GM12878 (cell line): ENCODE measurements at regions not wholly inside any gene's neighbourhood (a gene's known extent, or its start where the extent isn't known, plus 50 kb on each side); places are given as distances from the start of the nearest gene placed in this dataset.

Source experiments
- EZH2 ChIP-seq: IDR thresholded peaks from 2 replicates; pipeline ENCODE4 v1.6.1; 2012; ENCODE audit warnings: low read depth, mild to moderate bottlenecking, control low read depth, inconsistent platforms, low read length, borderline replicate concordance; ENCODE audit not compliant: control insufficient read depth
- IKZF1 ChIP-seq: fragments of 450-650 bp; conservative IDR thresholded peaks from 2 replicates; pipeline ENCODE4 v1.6.1; 2017; ENCODE audit warnings: antibody characterized with exemption, mild to moderate bottlenecking
- KLF5 ChIP-seq: fragments of 450-650 bp; IDR thresholded peaks from 2 replicates; pipeline ENCODE4 v1.6.1; 2014; ENCODE audit warnings: mild to moderate bottlenecking; ENCODE audit not compliant: partially characterized antibody
- POLR2A ChIP-seq: IDR thresholded peaks from 2 replicates; pipeline ENCODE4 v1.6.1; 2011; ENCODE audit warnings: low read depth, mild to moderate bottlenecking, low read length
- POLR2AphosphoS5 ChIP-seq: IDR thresholded peaks from 2 replicates; pipeline ENCODE4 v1.6.1; 2011; ENCODE audit warnings: mild to moderate bottlenecking, low read length, inconsistent platforms
- RUNX3 ChIP-seq: IDR thresholded peaks from 2 replicates; pipeline ENCODE4 v1.6.1; 2012; ENCODE audit warnings: low read length, inconsistent platforms
- YBX1 ChIP-seq: fragments of 450-650 bp; IDR thresholded peaks from 2 replicates; pipeline ENCODE4 v1.6.1; 2016; ENCODE audit warnings: antibody characterized with exemption
- TF ChIP-seq, protein P1 (sequence below), 3 experiments: IDR thresholded peaks in 2 of 3; conservative IDR thresholded peaks in 1 of 3; 2 replicates each; pipeline ENCODE4 v1.5.1; 2011; ENCODE audit warnings: low read depth in 3 of 3, low read length in 3 of 3, mild to moderate bottlenecking in 3 of 3, control low read depth in 2 of 3, moderate library complexity in 2 of 3, inconsistent platforms in 1 of 3, mixed read lengths in 1 of 3; ENCODE audit not compliant: control insufficient read depth in 2 of 3, insufficient read depth in 1 of 3; ENCODE audit errors: extremely low read depth in 1 of 3
- TF ChIP-seq, protein P2 (sequence below): fragments of 450-650 bp; IDR thresholded peaks from 2 replicates; pipeline ENCODE4 v1.6.1; 2017; ENCODE audit warnings: mild to moderate bottlenecking, moderate library complexity

DNA sequence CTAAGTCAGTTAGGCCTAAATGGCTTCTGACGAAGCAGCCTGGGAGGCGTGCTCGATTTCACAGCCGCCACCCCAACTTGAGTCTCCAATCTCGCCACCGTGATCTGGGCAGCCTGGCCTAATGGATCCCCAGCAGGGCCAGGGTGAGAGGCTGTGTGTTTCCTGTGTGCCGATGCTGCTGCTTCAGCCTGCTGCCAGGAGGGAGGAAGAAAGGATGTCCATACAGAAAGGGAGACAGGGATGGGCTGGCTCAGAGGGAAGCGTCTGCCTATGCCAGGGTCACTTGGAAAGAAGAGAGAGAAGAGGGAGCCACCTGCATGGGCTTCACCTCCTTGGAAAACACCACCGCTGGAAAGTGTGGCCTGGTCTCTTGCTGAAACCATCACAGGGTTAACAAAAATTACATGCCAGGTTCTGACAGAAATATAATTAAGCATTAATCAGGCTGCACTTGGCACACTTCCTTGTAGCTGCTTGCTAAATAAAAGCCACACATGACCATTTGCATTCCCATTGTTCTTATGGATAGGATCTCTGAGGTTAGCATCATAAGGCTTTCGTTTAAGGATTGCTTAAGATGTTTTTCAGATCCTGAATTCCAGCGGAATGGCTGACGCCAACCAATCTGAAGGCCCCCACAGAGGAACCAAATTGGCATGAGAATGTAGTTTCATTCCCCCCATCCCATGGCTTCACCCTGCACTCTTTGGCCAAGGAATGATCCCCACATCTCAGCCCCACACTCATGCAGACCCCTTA, 108.8 kb upstream of the SLC1A4 start:
- TF ChIP-seq IKZF1 (no peak), YBX1 (no peak), KLF5 (no peak), POLR2AphosphoS5 (0 out of 2 replicates have a peak, but pooled peaks have one; percentile 24), POLR2A (no peak), RUNX3 (no peak), EZH2 (no peak)
- TF ChIP-seq, protein P1, sequence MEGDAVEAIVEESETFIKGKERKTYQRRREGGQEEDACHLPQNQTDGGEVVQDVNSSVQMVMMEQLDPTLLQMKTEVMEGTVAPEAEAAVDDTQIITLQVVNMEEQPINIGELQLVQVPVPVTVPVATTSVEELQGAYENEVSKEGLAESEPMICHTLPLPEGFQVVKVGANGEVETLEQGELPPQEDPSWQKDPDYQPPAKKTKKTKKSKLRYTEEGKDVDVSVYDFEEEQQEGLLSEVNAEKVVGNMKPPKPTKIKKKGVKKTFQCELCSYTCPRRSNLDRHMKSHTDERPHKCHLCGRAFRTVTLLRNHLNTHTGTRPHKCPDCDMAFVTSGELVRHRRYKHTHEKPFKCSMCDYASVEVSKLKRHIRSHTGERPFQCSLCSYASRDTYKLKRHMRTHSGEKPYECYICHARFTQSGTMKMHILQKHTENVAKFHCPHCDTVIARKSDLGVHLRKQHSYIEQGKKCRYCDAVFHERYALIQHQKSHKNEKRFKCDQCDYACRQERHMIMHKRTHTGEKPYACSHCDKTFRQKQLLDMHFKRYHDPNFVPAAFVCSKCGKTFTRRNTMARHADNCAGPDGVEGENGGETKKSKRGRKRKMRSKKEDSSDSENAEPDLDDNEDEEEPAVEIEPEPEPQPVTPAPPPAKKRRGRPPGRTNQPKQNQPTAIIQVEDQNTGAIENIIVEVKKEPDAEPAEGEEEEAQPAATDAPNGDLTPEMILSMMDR (IDR thresholded peaks at IDR 0.05 in 2 of 3, conservative IDR thresholded peaks at IDR 0.05 in 1 of 3; ENCODE audit: control insufficient read depth in 2 of 3, extremely low read depth in 1 of 3, insufficient read depth in 1 of 3, low read depth in 3 of 3, low read length in 3 of 3), result no peak
- TF ChIP-seq, protein P2, sequence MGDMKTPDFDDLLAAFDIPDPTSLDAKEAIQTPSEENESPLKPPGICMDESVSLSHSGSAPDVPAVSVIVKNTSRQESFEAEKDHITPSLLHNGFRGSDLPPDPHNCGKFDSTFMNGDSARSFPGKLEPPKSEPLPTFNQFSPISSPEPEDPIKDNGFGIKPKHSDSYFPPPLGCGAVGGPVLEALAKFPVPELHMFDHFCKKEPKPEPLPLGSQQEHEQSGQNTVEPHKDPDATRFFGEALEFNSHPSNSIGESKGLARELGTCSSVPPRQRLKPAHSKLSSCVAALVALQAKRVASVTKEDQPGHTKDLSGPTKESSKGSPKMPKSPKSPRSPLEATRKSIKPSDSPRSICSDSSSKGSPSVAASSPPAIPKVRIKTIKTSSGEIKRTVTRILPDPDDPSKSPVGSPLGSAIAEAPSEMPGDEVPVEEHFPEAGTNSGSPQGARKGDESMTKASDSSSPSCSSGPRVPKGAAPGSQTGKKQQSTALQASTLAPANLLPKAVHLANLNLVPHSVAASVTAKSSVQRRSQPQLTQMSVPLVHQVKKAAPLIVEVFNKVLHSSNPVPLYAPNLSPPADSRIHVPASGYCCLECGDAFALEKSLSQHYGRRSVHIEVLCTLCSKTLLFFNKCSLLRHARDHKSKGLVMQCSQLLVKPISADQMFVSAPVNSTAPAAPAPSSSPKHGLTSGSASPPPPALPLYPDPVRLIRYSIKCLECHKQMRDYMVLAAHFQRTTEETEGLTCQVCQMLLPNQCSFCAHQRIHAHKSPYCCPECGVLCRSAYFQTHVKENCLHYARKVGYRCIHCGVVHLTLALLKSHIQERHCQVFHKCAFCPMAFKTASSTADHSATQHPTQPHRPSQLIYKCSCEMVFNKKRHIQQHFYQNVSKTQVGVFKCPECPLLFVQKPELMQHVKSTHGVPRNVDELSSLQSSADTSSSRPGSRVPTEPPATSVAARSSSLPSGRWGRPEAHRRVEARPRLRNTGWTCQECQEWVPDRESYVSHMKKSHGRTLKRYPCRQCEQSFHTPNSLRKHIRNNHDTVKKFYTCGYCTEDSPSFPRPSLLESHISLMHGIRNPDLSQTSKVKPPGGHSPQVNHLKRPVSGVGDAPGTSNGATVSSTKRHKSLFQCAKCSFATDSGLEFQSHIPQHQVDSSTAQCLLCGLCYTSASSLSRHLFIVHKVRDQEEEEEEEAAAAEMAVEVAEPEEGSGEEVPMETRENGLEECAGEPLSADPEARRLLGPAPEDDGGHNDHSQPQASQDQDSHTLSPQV, result no peak
